Adrenal gland (tissue), 9 donors: ENCODE measurements at regions not wholly inside any gene's neighbourhood (a gene's known extent, or its start where the extent isn't known, plus 50 kb on each side); places are given as distances from the start of the nearest gene placed in this dataset.

Experiments
- DNase-seq, 7 donors: peaks; one replicate each; pipeline ENCODE4 v3.0.0-alpha.2; 2019 to 2020
- H3K27ac ChIP-seq, 5 donors: fragments of 200-600 bp; sonication (generic) in 4 of 5; 1 replicate in 3 of 5; 2 replicates in 2 of 5; pipeline versions ENCODE4 v1.5.1 to v1.8.0; 2016 to 2020; ENCODE audit warnings: mild to moderate bottlenecking in 1 of 5
- H3K27me3 ChIP-seq: fragments of 200-600 bp; 2 replicates; pipeline ENCODE4 v1.8.0; 2021
- H3K36me3 ChIP-seq, 2 donors: fragments of 200-600 bp; replicated peaks in 1 of 2; 1 replicate in 1 of 2; 2 replicates in 1 of 2; pipeline versions ENCODE4 v1.5.1 to v1.8.0; 2018 to 2022
- H3K4me1 ChIP-seq, 2 donors: fragments of 200-600 bp; replicated peaks in 1 of 2; 1 replicate in 1 of 2; 2 replicates in 1 of 2; pipeline versions ENCODE4 v1.5.1 to v1.8.0; 2018 to 2021
- H3K4me3 ChIP-seq, 4 donors: fragments of 200-600 bp; sonication (generic) in 3 of 4; one replicate each; pipeline ENCODE4 v1.5.1; 2016 to 2018
- H3K9me3 ChIP-seq, 3 donors: fragments of 200-600 bp; sonication (generic) in 1 of 3; replicated peaks in 1 of 3; 1 replicate in 2 of 3; 2 replicates in 1 of 3; pipeline versions ENCODE4 v1.5.1 to v1.8.0; 2016 to 2021
- POLR2A ChIP-seq, 2 donors: fragments of 450-650 bp; IDR thresholded peaks; one replicate each; pipeline ENCODE4 v1.6.1; 2017; ENCODE audit warnings: antibody characterized with exemption in 2 of 2, mild to moderate bottlenecking in 2 of 2, moderate library complexity in 1 of 2
- WGBS, 4 donors: extraction: QIAGEN DNeasy Blood & Tissue Kit in 2 of 4; methylation state at CpG; one replicate each; pipeline versions ENCODE4 v1.1.5 to v1.1.7; 2013 to 2017; 5-methylcytosine and 5-hydroxymethylcytosine counted together
- intact Hi-C, 2 donors: fragments of 100-400 bp; cut with DNase I; formaldehyde crosslinking; loops; one replicate each; pipeline versions ENCODE4 v1.14.1 to v1.15.0; 2022 to 2023
- TF ChIP-seq, protein P1 (sequence below), 6 experiments: fragments of 450-650 bp in 4 of 6; fragments of 200-600 bp in 2 of 6; sonication (generic) in 1 of 6; IDR thresholded peaks; 1 replicate in 5 of 6; 2 replicates in 1 of 6; pipeline versions ENCODE4 v1.5.1 to v1.8.0; 2016 to 2021; ENCODE audit warnings: antibody characterized with exemption in 6 of 6, mild to moderate bottlenecking in 2 of 6, moderate library complexity in 1 of 6
- donor health status: healthy with polysubstance abuse.
- donor health status: Bipolar disorder and iron deficiency.
- donor health status: DM: yes; HTN: yes; CAD: no.
- donor health status: DM: no; HTN: no; CAD: no.
- donor health status: DM: no; HTN: no; CAD: no.

DNA sequence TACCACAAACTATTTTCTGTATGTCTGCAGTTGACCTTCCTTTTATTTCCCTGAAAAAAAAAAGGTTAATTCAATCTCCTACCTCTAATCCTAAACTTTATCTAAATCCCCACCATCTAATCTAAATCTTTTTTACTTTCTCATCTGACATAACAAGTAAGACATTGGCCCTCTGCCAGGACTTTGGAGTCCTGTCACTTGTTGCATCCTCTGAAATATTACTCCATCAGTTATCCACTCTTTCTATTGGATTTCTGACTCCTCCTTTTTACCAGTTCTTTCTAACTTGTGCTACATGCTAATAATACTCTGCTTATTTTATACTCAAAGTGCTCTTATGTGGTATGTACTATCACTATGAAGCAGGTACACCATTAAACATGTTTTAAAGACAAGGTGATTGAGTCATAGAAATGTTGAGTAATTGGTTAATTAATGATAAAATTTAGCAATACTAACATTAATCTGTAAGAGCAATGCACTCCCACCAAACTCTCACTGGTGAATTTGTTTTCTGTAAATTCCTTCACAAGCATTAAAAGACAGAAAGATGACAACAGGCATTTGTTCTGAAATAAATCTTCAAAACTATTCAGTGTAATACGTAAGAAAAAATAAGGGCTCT is 914.2 kb upstream of the RAG2 start:
- WGBS, 4 donors: 77 to 86% (median 81%) methylated on average over 1 of the region's 1 CpG
- no peak for TF ChIP-seq POLR2A (IDR thresholded peaks at IDR 0.05)
- TF ChIP-seq, protein P1, sequence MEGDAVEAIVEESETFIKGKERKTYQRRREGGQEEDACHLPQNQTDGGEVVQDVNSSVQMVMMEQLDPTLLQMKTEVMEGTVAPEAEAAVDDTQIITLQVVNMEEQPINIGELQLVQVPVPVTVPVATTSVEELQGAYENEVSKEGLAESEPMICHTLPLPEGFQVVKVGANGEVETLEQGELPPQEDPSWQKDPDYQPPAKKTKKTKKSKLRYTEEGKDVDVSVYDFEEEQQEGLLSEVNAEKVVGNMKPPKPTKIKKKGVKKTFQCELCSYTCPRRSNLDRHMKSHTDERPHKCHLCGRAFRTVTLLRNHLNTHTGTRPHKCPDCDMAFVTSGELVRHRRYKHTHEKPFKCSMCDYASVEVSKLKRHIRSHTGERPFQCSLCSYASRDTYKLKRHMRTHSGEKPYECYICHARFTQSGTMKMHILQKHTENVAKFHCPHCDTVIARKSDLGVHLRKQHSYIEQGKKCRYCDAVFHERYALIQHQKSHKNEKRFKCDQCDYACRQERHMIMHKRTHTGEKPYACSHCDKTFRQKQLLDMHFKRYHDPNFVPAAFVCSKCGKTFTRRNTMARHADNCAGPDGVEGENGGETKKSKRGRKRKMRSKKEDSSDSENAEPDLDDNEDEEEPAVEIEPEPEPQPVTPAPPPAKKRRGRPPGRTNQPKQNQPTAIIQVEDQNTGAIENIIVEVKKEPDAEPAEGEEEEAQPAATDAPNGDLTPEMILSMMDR (IDR thresholded peaks at IDR 0.05): no peak
- no peaks in the 10 kb centered on the region for H3K36me3 ChIP-seq

DNA sequence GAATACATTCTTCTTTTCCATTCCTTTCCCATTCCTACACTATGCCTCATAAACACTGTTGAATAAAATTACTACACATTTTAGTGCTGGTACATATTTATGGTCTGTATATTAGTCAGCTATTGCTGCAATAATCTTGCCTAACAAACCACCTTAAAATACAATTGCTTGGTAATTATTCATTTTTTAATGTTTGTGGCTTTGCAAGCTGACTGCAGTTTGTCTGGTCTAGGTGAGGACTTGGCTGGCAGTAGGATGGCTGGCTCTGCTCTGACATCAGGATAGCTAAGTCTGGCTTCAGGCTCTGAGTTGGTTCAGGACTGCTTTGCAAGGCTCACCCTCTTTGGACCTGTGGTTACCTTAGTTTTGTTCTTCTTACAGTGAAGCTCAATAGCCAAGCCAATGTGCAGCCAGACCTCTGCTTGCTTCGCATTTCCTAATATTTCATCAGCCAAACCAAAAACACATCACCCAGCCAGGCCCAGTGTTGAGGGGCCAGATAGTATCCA is 913.4 kb upstream of the RAG2 start:
- intact Hi-C loops: no loop called here
- Histone ChIP-seq H3K9me3 (no peaks in the 10 kb centered on the region), H3K4me1 (no peaks in the 10 kb centered on the region), H3K27me3 (no peaks in the 10 kb centered on the region), H3K4me3 (no peak overlapping the region), H3K36me3 (no peaks in the 10 kb centered on the region), H3K27ac (no peak overlapping the region)
- WGBS, 4 donors: 71 to 100% (median 83%) methylated on average over 1 of the region's 1 CpG
- DNase-seq: no peak
- TF ChIP-seq, protein P1 (IDR thresholded peaks at IDR 0.05): no peak
- TF ChIP-seq POLR2A (IDR thresholded peaks at IDR 0.05): no peak

More for the DNA sequence above, 914.2 kb upstream of the RAG2 start:
- no peak for DNase-seq
- Histone ChIP-seq H3K27me3 (no peaks in the 10 kb centered on the region), H3K27ac (no peak overlapping the region), H3K4me3 (no peak overlapping the region), H3K4me1 (no peaks in the 10 kb centered on the region), H3K9me3 (no peaks in the 10 kb centered on the region)
- intact Hi-C loops: no loop called here

DNA sequence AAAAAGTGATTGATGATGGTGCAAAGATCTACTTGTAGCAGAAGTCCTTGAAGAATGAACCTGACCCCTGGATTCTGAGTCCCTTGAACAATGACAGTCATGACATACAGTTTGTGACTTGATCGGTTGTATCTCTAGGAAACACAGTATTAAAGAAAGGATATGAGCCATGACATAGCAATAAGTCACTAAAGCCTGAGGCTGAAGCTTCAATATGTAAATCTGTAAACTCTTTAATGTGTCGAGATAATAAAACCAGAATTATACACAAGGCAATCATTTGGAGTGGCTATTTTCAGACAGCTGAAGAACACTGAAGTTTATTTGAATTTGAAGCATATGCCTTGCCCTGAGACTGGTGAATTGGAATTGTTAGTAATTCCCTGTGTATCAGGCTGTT is 911.5 kb upstream of the RAG2 start:
- Histone ChIP-seq H3K4me3 (no peak overlapping the region), H3K27ac (no peak overlapping the region), H3K4me1 (peaks cover 0 to 6% of the 10 kb centered on the region in 2 donors), H3K36me3 (no peaks in the 10 kb centered on the region), H3K9me3 (no peaks in the 10 kb centered on the region), H3K27me3 (no peaks in the 10 kb centered on the region)
- intact Hi-C loops: no loop called here
- 45 to 56% (median 55%) methylated on average over 2 of the region's 2 CpGs for WGBS, 4 donors
- TF ChIP-seq POLR2A (IDR thresholded peaks at IDR 0.05): no peak
- TF ChIP-seq, protein P1 (IDR thresholded peaks at IDR 0.05): no peak
- DNase-seq: no peak

DNA sequence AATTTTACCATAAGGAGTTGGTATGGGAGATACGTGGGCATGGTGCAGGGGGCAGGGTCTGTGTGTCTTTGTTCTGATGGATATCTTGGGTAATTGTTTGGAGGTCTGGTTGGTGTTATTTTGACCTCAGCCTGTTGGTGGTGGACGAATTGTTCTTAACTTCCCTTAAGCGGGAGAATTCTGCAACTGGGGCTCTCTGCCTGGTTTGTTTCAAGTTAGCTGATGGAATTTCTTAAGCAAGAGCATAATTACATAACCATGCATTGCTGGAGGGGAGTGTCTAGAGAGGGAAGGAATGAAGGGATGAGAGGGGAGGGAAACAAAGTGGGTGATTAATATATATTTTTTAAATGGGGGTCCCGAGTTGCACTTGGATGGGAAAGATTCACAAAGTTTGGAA is 908.5 kb upstream of the RAG2 start:
- intact Hi-C loops: no loop called here
- H3K36me3 ChIP-seq: no peaks in the 10 kb centered on the region
- DNase-seq: no peak
- no peaks in the 10 kb centered on the region for H3K9me3 ChIP-seq
- no peaks in the 10 kb centered on the region for H3K27me3 ChIP-seq
- peaks cover 3 to 9% of the 10 kb centered on the region in 2 donors for H3K4me1 ChIP-seq
- WGBS, 4 donors: 67 to 81% (median 72%) methylated on average over 4 of the region's 4 CpGs
- no peak overlapping the region for H3K27ac ChIP-seq
- TF ChIP-seq, protein P1 (IDR thresholded peaks at IDR 0.05): no peak
- TF ChIP-seq POLR2A (IDR thresholded peaks at IDR 0.05): no peak
- H3K4me3 ChIP-seq: no peak overlapping the region
